ENCODE measurements at regions not wholly inside any gene's neighbourhood (a gene's known extent, or its start where the extent isn't known, plus 50 kb on each side); places are given as distances from the start of the nearest gene placed in this dataset.

- TF ChIP-seq CTCF (conservative IDR thresholded peaks at IDR 0.05) (no peak), EZH2 (IDR thresholded peaks at IDR 0.05; ENCODE audit: low read depth) (no peak)
- H2AFZ ChIP-seq: no peak overlapping the region
- no peaks in the 10 kb centered on the region for H3K36me3 ChIP-seq (ENCODE audit: low read depth)
- no peaks in the 10 kb centered on the region for H3K79me2 ChIP-seq (ENCODE audit: low read depth)
- H3K9me3 ChIP-seq (ENCODE audit: insufficient read depth, low read depth): no peaks in the 10 kb centered on the region
- H3K9me2 ChIP-seq (ENCODE audit: insufficient read depth): no peaks in the 10 kb centered on the region
- ChIA-PET CTCF (no interaction called here), POLR2A (ENCODE audit: unreplicated experiment) (no interaction called here)
- no peak overlapping the region for H3K4me2 ChIP-seq
- intact Hi-C loops (cut with micrococcal nuclease; ENCODE audit: unreplicated experiment): no loop called here
- H3K4me3 ChIP-seq: no peak overlapping the region
- no peak overlapping the region for H3K27ac ChIP-seq
- H3K27me3 ChIP-seq (ENCODE audit: insufficient read depth, low read depth): no peaks in the 10 kb centered on the region
- no peaks in the 10 kb centered on the region for H3F3A ChIP-seq (ENCODE audit: insufficient read depth, low read depth)
- no peaks in the 10 kb centered on the region for H4K20me1 ChIP-seq (ENCODE audit: insufficient read depth)
- BruUV-seq (replicated peaks): no TSS peak
- no peaks in the 10 kb centered on the region for H3K4me1 ChIP-seq (replicated peaks; ENCODE audit: insufficient read depth)
- DNase-seq: no peak
Observed at GRCh38 chr21:22657781-22658180, 1659.6 kb downstream of the NCAM2 start.

- TF ChIP-seq EZH2 (IDR thresholded peaks at IDR 0.05; ENCODE audit: low read depth) (no peak), CTCF (conservative IDR thresholded peaks at IDR 0.05) (no peak)
- Histone ChIP-seq H2AFZ (no peak overlapping the region), H3K36me3 (ENCODE audit: low read depth) (no peaks in the 10 kb centered on the region), H4K20me1 (ENCODE audit: insufficient read depth) (no peaks in the 10 kb centered on the region), H3K4me3 (no peak overlapping the region), H3K9me2 (ENCODE audit: insufficient read depth) (no peaks in the 10 kb centered on the region), H3K9me3 (ENCODE audit: insufficient read depth, low read depth) (no peaks in the 10 kb centered on the region), H3K4me1 (replicated peaks; ENCODE audit: insufficient read depth) (no peaks in the 10 kb centered on the region), H3K4me2 (no peak overlapping the region), H3K79me2 (ENCODE audit: low read depth) (no peaks in the 10 kb centered on the region), H3K27ac (no peak overlapping the region), H3F3A (ENCODE audit: insufficient read depth, low read depth) (no peaks in the 10 kb centered on the region), H3K27me3 (ENCODE audit: insufficient read depth, low read depth) (no peaks in the 10 kb centered on the region)
- no TSS peak for BruUV-seq (replicated peaks)
- CTCF ChIA-PET: no interaction called here
- POLR2A ChIA-PET (ENCODE audit: unreplicated experiment): no interaction called here
- intact Hi-C loops (cut with micrococcal nuclease; ENCODE audit: unreplicated experiment): no loop called here
- no peak for DNase-seq
Observed at GRCh38 chr21:22670148-22670547, 1671.9 kb downstream of the NCAM2 start.

- Histone ChIP-seq H3K4me3 (no peak overlapping the region), H3K79me2 (ENCODE audit: low read depth) (no peaks in the 10 kb centered on the region), H3K27me3 (ENCODE audit: insufficient read depth, low read depth) (no peaks in the 10 kb centered on the region), H3F3A (ENCODE audit: insufficient read depth, low read depth) (no peaks in the 10 kb centered on the region), H2AFZ (no peak overlapping the region), H3K9me2 (ENCODE audit: insufficient read depth) (no peaks in the 10 kb centered on the region), H3K4me2 (no peak overlapping the region), H3K4me1 (replicated peaks; ENCODE audit: insufficient read depth) (no peaks in the 10 kb centered on the region), H3K9me3 (ENCODE audit: insufficient read depth, low read depth) (no peaks in the 10 kb centered on the region), H3K27ac (no peak overlapping the region), H4K20me1 (ENCODE audit: insufficient read depth) (no peaks in the 10 kb centered on the region), H3K36me3 (ENCODE audit: low read depth) (no peaks in the 10 kb centered on the region)
- intact Hi-C loops (cut with micrococcal nuclease; ENCODE audit: unreplicated experiment): no loop called here
- POLR2A ChIA-PET (ENCODE audit: unreplicated experiment): no interaction called here
- BruUV-seq (replicated peaks): no TSS peak
- CTCF ChIA-PET: no interaction called here
- DNase-seq: no peak
- TF ChIP-seq EZH2 (IDR thresholded peaks at IDR 0.05; ENCODE audit: low read depth): no peak
Observed at GRCh38 chr21:22679207-22679606, 1681.0 kb downstream of the NCAM2 start.

GRCh38 chr21:22691658-22692057, 1693.4 kb downstream of the NCAM2 start:
- no peak overlapping the region for H3K4me2 ChIP-seq
- H2AFZ ChIP-seq: no peak overlapping the region
- intact Hi-C loops (cut with micrococcal nuclease; ENCODE audit: unreplicated experiment): no loop called here
- TF ChIP-seq EZH2 (IDR thresholded peaks at IDR 0.05; ENCODE audit: low read depth): no peak
- no peaks in the 10 kb centered on the region for H3K4me1 ChIP-seq (replicated peaks; ENCODE audit: insufficient read depth)
- no peaks in the 10 kb centered on the region for H3K36me3 ChIP-seq (ENCODE audit: low read depth)
- H4K20me1 ChIP-seq (ENCODE audit: insufficient read depth): no peaks in the 10 kb centered on the region
- DNase-seq: no peak
- H3K27ac ChIP-seq: no peak overlapping the region
- H3K9me2 ChIP-seq (ENCODE audit: insufficient read depth): no peaks in the 10 kb centered on the region
- no peak overlapping the region for H3K4me3 ChIP-seq
- no peaks in the 10 kb centered on the region for H3K27me3 ChIP-seq (ENCODE audit: insufficient read depth, low read depth)
- ChIA-PET CTCF (no interaction called here), POLR2A (ENCODE audit: unreplicated experiment) (no interaction called here)
- no TSS peak for BruUV-seq (replicated peaks)
- no peaks in the 10 kb centered on the region for H3F3A ChIP-seq (ENCODE audit: insufficient read depth, low read depth)
- H3K79me2 ChIP-seq (ENCODE audit: low read depth): no peaks in the 10 kb centered on the region
- H3K9me3 ChIP-seq (ENCODE audit: insufficient read depth, low read depth): no peaks in the 10 kb centered on the region
